Osteoblast (primary cell): ENCODE measurements at regions not wholly inside any gene's neighbourhood (a gene's known extent, or its start where the extent isn't known, plus 50 kb on each side); places are given as distances from the start of the nearest gene placed in this dataset.

Experiments used
- DNase-seq: peaks from one replicate; pipeline ENCODE4 v3.0.0; 2011; ENCODE audit warnings: low spot score, mixed read lengths; ENCODE audit not compliant: insufficient read length; ENCODE audit errors: missing footprints
- H2AFZ ChIP-seq: 2 replicates; pipeline ENCODE4 v1.6.0; 2011; ENCODE audit warnings: mild to moderate bottlenecking, low read length
- H3K27ac ChIP-seq: 2 replicates; pipeline ENCODE4 v1.5.1; 2011; ENCODE audit warnings: mild to moderate bottlenecking, low read depth, low read length, moderate library complexity
- H3K27me3 ChIP-seq: 2 replicates; pipeline ENCODE4 v1.6.0; 2012; ENCODE audit warnings: mild to moderate bottlenecking, control low read depth, inconsistent platforms, low read length, moderate library complexity; ENCODE audit not compliant: insufficient read depth
- H3K36me3 ChIP-seq: 2 replicates; pipeline ENCODE4 v1.5.1; 2011; ENCODE audit warnings: mild to moderate bottlenecking, low read length, control low read depth, moderate library complexity; ENCODE audit not compliant: insufficient read depth
- H3K4me1 ChIP-seq: 2 replicates; pipeline ENCODE4 v1.5.1; 2011; ENCODE audit warnings: mild to moderate bottlenecking, low read length, control low read depth, moderate library complexity; ENCODE audit not compliant: insufficient read depth
- H3K4me2 ChIP-seq: 2 replicates; pipeline ENCODE4 v1.6.0; 2011; ENCODE audit warnings: mild to moderate bottlenecking, low read length; ENCODE audit not compliant: insufficient read depth
- H3K4me3 ChIP-seq: fragments of 200-600 bp; sonication (generic); 3 replicates; pipeline ENCODE4 v1.5.1; 2012; ENCODE audit warnings: mild to moderate bottlenecking, low read length, inconsistent platforms; ENCODE audit not compliant: insufficient read depth
- H3K79me2 ChIP-seq: 2 replicates; pipeline ENCODE4 v1.6.0; 2012; ENCODE audit warnings: mild to moderate bottlenecking, low read length, control low read depth, inconsistent platforms; ENCODE audit not compliant: insufficient read depth
- H3K9me3 ChIP-seq: 2 replicates; pipeline ENCODE4 v1.5.1; 2011; ENCODE audit warnings: low read depth, low read length, control low read depth
- H4K20me1 ChIP-seq: 2 replicates; pipeline ENCODE4 v1.6.0; 2012; ENCODE audit warnings: mild to moderate bottlenecking, low read length, control low read depth; ENCODE audit not compliant: insufficient read depth
- TF ChIP-seq, protein P1 (sequence below): IDR thresholded peaks from 2 replicates; pipeline ENCODE4 v1.5.1; 2011; ENCODE audit warnings: mild to moderate bottlenecking, low read depth, low read length, moderate library complexity; ENCODE audit errors: extremely low read depth

DNA sequence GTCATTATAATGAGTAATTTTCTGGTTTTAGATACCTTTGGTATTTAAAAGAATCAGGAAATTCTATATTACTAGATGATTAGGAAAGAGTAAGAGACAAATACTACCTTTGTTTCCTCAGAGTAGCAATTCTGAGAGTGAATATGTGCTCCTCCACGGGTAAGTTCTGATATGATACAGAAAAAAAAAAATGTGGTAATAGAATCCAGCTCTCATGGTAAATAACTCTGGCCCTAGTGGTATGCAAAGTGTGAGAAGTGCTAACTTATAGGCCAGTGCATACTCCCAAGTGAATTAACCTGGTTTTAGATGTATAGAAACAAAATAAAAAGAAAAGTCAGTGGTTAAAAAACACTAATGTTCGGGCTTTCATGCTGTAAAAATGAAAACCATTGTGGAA, 512.6 kb upstream of the SEMA3D start:
- Histone ChIP-seq H3K79me2 (no peaks in the 10 kb centered on the region), H3K36me3 (no peaks in the 10 kb centered on the region), H4K20me1 (no peaks in the 10 kb centered on the region), H2AFZ (no peak overlapping the region), H3K4me3 (no peak overlapping the region), H3K4me2 (no peak overlapping the region), H3K27ac (no peak overlapping the region), H3K9me3 (no peaks in the 10 kb centered on the region), H3K4me1 (no peaks in the 10 kb centered on the region), H3K27me3 (no peaks in the 10 kb centered on the region)
- TF ChIP-seq, protein P1, sequence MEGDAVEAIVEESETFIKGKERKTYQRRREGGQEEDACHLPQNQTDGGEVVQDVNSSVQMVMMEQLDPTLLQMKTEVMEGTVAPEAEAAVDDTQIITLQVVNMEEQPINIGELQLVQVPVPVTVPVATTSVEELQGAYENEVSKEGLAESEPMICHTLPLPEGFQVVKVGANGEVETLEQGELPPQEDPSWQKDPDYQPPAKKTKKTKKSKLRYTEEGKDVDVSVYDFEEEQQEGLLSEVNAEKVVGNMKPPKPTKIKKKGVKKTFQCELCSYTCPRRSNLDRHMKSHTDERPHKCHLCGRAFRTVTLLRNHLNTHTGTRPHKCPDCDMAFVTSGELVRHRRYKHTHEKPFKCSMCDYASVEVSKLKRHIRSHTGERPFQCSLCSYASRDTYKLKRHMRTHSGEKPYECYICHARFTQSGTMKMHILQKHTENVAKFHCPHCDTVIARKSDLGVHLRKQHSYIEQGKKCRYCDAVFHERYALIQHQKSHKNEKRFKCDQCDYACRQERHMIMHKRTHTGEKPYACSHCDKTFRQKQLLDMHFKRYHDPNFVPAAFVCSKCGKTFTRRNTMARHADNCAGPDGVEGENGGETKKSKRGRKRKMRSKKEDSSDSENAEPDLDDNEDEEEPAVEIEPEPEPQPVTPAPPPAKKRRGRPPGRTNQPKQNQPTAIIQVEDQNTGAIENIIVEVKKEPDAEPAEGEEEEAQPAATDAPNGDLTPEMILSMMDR = no peak
- DNase-seq = no peak

DNA sequence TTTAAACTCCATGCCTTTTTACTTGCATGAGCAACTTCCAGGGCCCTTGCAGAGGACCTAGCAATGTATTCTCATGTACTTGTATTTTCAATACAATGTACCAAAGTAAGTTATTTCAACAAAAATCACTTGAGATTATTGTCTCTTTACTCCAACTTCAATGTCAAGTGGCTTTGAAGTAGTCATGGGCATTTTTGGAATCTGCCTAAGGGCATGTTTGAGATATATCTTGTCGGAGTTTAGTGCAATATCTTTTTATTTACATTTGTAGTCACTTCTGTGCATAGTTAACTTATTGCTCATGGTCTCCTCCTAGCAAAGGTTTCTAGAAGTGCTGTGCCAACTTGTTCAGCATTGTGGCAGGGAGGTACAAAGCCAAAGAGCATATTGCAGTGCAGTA, 508.7 kb upstream of the SEMA3D start:
- Histone ChIP-seq H3K4me3 (no peak overlapping the region), H3K4me2 (no peak overlapping the region)
- no peak for DNase-seq

DNA sequence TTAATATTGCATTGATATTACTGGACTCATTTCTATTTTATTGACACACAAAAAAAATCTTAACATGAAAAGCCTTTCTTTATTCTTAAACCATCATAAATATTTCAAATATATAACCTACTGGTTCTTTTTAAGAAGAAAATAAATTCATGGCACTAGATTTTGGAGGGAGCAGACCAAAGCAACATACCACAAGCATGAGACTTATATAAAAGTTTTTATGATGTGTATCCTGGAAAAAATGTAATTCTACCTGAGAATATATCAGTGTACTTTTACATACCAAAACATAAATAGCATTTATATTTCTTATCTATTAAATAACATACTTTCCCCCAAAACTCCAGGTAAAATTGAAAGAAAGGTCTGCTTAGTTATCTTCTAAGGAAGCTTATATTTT, 508.2 kb upstream of the SEMA3D start:
- no peak overlapping the region for H3K27ac ChIP-seq
- H4K20me1 ChIP-seq = no peaks in the 10 kb centered on the region
- no peak overlapping the region for H2AFZ ChIP-seq
- no peak overlapping the region for H3K4me2 ChIP-seq
- no peak overlapping the region for H3K4me3 ChIP-seq
- no peaks in the 10 kb centered on the region for H3K9me3 ChIP-seq
- no peaks in the 10 kb centered on the region for H3K79me2 ChIP-seq
- no peaks in the 10 kb centered on the region for H3K27me3 ChIP-seq
- no peaks in the 10 kb centered on the region for H3K36me3 ChIP-seq
- TF ChIP-seq, protein P1 = no peak
- no peaks in the 10 kb centered on the region for H3K4me1 ChIP-seq
- DNase-seq = no peak

More for the DNA sequence above, 508.7 kb upstream of the SEMA3D start:
- Histone ChIP-seq H3K27me3 (no peaks in the 10 kb centered on the region), H3K79me2 (no peaks in the 10 kb centered on the region), H3K27ac (no peak overlapping the region), H3K9me3 (no peaks in the 10 kb centered on the region), H3K36me3 (no peaks in the 10 kb centered on the region), H3K4me1 (no peaks in the 10 kb centered on the region), H4K20me1 (no peaks in the 10 kb centered on the region), H2AFZ (no peak overlapping the region)
- TF ChIP-seq, protein P1 = no peak

DNA sequence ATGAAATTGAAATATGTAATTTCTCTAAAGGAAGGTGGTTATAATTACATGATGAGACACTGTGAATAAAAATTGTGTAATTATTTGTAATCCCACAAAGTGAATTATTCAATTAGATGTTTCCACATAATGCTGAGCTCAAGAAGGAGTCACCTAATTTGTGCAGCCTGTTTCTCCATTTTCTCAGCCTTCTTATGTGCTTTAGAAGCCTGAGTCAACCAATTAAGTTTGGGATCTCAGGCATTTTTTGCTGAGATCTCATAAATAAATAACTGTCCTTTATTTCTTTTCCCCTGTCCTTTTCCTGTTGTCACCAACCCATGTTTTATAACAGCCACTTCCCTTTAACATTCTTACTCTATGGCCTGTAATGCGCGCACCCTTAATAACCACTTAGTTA, 506.5 kb upstream of the SEMA3D start:
- no peak overlapping the region for H3K4me3 ChIP-seq
- no peaks in the 10 kb centered on the region for H3K79me2 ChIP-seq
- no peak for DNase-seq
- no peaks in the 10 kb centered on the region for H3K27me3 ChIP-seq
- H3K4me1 ChIP-seq = no peaks in the 10 kb centered on the region
- H4K20me1 ChIP-seq = no peaks in the 10 kb centered on the region
- H2AFZ ChIP-seq = no peak overlapping the region
- TF ChIP-seq, protein P1 = no peak
- no peak overlapping the region for H3K27ac ChIP-seq
- H3K9me3 ChIP-seq = no peaks in the 10 kb centered on the region
- no peaks in the 10 kb centered on the region for H3K36me3 ChIP-seq
- H3K4me2 ChIP-seq = no peak overlapping the region
